KMS-11 (cell line): ENCODE measurements at regions not wholly inside any gene's neighbourhood (a gene's known extent, or its start where the extent isn't known, plus 50 kb on each side); places are given as distances from the start of the nearest gene placed in this dataset.

Experiments
- H2AFZ ChIP-seq: fragments of 200-600 bp; sonication (generic); 2 replicates; pipeline ENCODE4 v1.6.1; 2016; ENCODE audit warnings: antibody characterized with exemption, mixed run types, low read depth
- H3K27ac ChIP-seq: fragments of 200-600 bp; sonication (generic); 2 replicates; pipeline ENCODE4 v1.6.1; 2016; ENCODE audit warnings: mild to moderate bottlenecking, mixed run types
- H3K27me3 ChIP-seq: fragments of 200-600 bp; sonication (generic); 2 replicates; pipeline ENCODE4 v1.6.1; 2017; ENCODE audit warnings: mild to moderate bottlenecking, low read depth, mixed run types, moderate library complexity; ENCODE audit not compliant: insufficient read depth
- H3K36me3 ChIP-seq: fragments of 200-600 bp; sonication (generic); 2 replicates; pipeline ENCODE4 v1.6.1; 2017; ENCODE audit warnings: mild to moderate bottlenecking, mixed run types; ENCODE audit not compliant: insufficient read depth
- H3K4me1 ChIP-seq: fragments of 200-600 bp; sonication (generic); 2 replicates; pipeline ENCODE4 v1.6.1; 2016; ENCODE audit warnings: mild to moderate bottlenecking, low read depth, mixed run types; ENCODE audit not compliant: poor library complexity, severe bottlenecking
- H3K4me2 ChIP-seq: fragments of 200-600 bp; sonication (generic); 2 replicates; pipeline ENCODE4 v1.7.0; 2016; ENCODE audit warnings: mild to moderate bottlenecking, mixed run types
- H3K4me3 ChIP-seq: fragments of 200-600 bp; sonication (generic); IDR thresholded peaks from 2 replicates; pipeline ENCODE4 v1.6.1; 2017; ENCODE audit warnings: low read depth, low read length, mixed read lengths; ENCODE audit not compliant: insufficient read depth
- H3K79me2 ChIP-seq: fragments of 200-600 bp; sonication (generic); 2 replicates; pipeline ENCODE4 v1.6.1; 2016; ENCODE audit warnings: low read depth, mixed run types; ENCODE audit not compliant: insufficient read depth
- H3K9ac ChIP-seq: fragments of 200-600 bp; sonication (generic); 2 replicates; pipeline ENCODE4 v1.6.1; 2016; ENCODE audit warnings: mild to moderate bottlenecking, mixed run types
- H4K20me1 ChIP-seq: fragments of 200-600 bp; sonication (generic); 2 replicates; pipeline ENCODE4 v1.6.1; 2016; ENCODE audit warnings: mild to moderate bottlenecking, mixed run types; ENCODE audit not compliant: insufficient read depth
- CTCF ChIP-seq: fragments of 200-600 bp; sonication (generic); conservative IDR thresholded peaks from 2 replicates; pipeline ENCODE4 v1.6.1; 2017; ENCODE audit warnings: low read depth, mild to moderate bottlenecking, antibody characterized with exemption, low read length, moderate library complexity, mixed read lengths

DNA sequence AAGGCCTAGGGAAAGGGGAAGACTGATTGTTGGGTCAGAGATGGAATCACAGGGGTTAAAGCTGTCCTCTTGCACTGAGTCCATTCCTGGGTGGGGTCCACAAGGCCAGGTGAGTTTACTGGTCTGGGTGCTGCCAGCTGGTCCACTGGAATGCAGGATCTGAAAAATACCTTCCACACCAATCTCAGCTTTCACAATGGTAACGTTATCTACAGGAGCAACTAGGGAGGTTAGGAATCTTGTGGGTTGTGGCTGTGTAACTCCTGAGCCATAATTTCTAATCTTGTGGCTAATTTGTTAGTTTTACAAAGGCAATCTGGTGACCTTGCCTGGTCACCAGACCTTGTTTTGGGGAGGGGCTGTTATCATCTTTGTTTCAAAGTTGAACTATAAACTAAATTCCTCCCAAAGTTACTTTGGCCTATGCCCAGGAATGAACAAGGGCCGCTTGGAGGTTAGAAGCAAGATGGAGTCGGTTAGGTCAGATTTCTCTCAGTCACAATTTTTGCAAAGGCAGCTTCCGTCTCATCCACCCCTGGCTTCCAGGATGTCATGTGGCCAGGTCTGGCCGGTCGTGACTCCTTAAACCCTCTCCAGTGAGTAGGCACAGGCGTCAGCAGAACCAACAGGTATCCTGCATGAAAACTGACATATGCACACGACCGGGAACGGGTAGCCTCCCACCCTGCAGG is 123.3 kb upstream of the SH3BP4 start:
- Histone ChIP-seq H3K4me2 (no peak overlapping the region), H3K79me2 (no peaks in the 10 kb centered on the region), H3K9ac (no peak overlapping the region), H3K27me3 (no peaks in the 10 kb centered on the region), H3K27ac (no peak overlapping the region), H3K4me1 (no peaks in the 10 kb centered on the region), H3K36me3 (no peaks in the 10 kb centered on the region), H2AFZ (no peak overlapping the region), H3K4me3 (no peak overlapping the region), H4K20me1 (no peaks in the 10 kb centered on the region)
- no peak for TF ChIP-seq CTCF

DNA sequence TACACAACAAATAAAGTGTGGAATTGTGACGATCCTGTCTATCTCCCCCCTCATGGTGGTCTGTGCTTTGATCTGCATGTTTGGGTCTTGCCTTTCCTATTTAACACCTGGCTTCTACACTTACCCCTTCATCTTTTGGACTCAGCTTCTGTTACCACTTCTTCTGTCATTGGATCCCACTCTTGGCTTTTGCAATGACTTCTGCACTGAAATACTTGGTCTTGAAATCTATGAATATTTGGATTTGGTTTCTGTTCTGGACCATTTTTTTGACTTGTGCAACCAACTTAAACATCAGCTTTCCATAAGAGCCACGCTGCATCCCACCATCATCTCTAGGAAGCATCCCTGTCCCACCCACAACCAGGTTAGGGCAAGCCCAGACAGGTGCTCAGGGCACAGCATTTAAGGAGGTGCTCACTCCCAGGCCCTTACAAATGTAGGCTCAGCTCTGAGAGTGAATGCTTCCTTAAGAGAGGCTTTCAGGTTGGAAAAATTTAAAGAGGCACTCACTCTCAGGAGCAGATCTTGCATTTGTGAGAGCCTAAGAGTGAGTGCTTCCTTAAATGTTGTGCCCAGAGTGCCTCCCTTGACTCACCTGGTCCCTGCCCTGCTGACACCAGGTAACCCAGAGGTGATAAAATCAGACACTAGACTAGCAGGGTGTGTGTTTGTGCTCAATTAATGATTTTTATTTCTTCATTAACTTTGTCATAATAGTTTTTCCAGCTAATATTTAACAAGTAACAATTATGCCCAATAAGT is 124.5 kb upstream of the SH3BP4 start:
- Histone ChIP-seq H2AFZ (no peak overlapping the region), H3K9ac (no peak overlapping the region), H3K4me3 (no peak overlapping the region), H3K79me2 (no peaks in the 10 kb centered on the region), H3K36me3 (no peaks in the 10 kb centered on the region), H4K20me1 (no peaks in the 10 kb centered on the region), H3K27me3 (no peaks in the 10 kb centered on the region), H3K27ac (no peak overlapping the region), H3K4me1 (no peaks in the 10 kb centered on the region), H3K4me2 (no peak overlapping the region)
- no peak for TF ChIP-seq CTCF

GRCh38 chr2:234826681-234827080 is 125.1 kb upstream of the SH3BP4 start:
- Histone ChIP-seq H3K4me1 (no peaks in the 10 kb centered on the region), H3K4me3 (no peak overlapping the region), H2AFZ (no peak overlapping the region), H3K27me3 (no peaks in the 10 kb centered on the region), H3K36me3 (no peaks in the 10 kb centered on the region), H3K9ac (no peak overlapping the region), H3K4me2 (no peak overlapping the region), H3K27ac (no peak overlapping the region), H4K20me1 (no peaks in the 10 kb centered on the region), H3K79me2 (no peaks in the 10 kb centered on the region)
- TF ChIP-seq CTCF: no peak

DNA sequence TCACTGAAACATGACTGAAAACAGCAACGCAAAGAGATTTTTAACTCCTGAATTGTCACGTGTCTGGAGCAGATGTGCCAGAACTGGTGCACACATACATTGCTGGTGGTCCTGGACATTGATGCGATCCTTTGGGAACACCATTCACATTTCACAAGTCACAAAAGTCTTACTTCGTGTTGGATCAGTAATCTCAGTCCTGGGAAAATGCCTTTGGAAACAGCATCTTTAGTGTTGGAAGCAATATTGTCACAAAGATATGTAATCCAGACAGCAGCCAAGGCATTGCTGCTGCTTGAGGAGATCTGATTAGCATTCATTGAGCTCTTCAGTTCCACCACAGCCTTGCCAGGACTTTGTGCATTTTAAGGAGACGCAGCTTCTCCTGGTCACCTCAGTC is 126.2 kb upstream of the SH3BP4 start:
- H3K4me3 ChIP-seq: no peak overlapping the region
- H3K27me3 ChIP-seq: no peaks in the 10 kb centered on the region
- no peaks in the 10 kb centered on the region for H3K79me2 ChIP-seq
- H4K20me1 ChIP-seq: no peaks in the 10 kb centered on the region
- H3K9ac ChIP-seq: no peak overlapping the region
- H3K4me1 ChIP-seq: no peaks in the 10 kb centered on the region
- H3K36me3 ChIP-seq: no peaks in the 10 kb centered on the region
- H2AFZ ChIP-seq: no peak overlapping the region
- H3K4me2 ChIP-seq: no peak overlapping the region
- H3K27ac ChIP-seq: no peak overlapping the region
- no peak for TF ChIP-seq CTCF
